Esophagus squamous epithelium (tissue), 5 donors: ENCODE measurements at regions not wholly inside any gene's neighbourhood (a gene's known extent, or its start where the extent isn't known, plus 50 kb on each side); places are given as distances from the start of the nearest gene placed in this dataset.

Experiments used
- DNase-seq: peaks from one replicate; lab custom pipeline; 2025; lab: John Stamatoyannopoulos, UW
- H3K27ac ChIP-seq, 4 donors: fragments of 200-600 bp; sonication (generic); one replicate each; pipeline ENCODE4 v1.5.1; 2016 to 2019; ENCODE audit warnings: mild to moderate bottlenecking in 1 of 4
- H3K27me3 ChIP-seq, 4 donors: fragments of 200-600 bp; sonication (generic); 1 replicate in 3 of 4; 2 replicates in 1 of 4; pipeline versions ENCODE4 v1.5.1 to v1.6.0; 2017 to 2021; ENCODE audit warnings: antibody characterized with exemption in 1 of 4
- H3K36me3 ChIP-seq, 3 donors: fragments of 200-600 bp; sonication (generic); one replicate each; pipeline ENCODE4 v1.5.1; 2016 to 2019
- H3K4me1 ChIP-seq, 3 donors: fragments of 200-600 bp; sonication (generic); one replicate each; pipeline ENCODE4 v1.5.1; 2017 to 2019
- H3K4me3 ChIP-seq, 4 donors: fragments of 200-600 bp; sonication (generic); 1 replicate in 3 of 4; 2 replicates in 1 of 4; pipeline ENCODE4 v1.5.1; 2016 to 2019; ENCODE audit warnings: mild to moderate bottlenecking in 2 of 4, moderate library complexity in 1 of 4
- H3K9me3 ChIP-seq, 3 donors: fragments of 200-600 bp; sonication (generic); one replicate each; pipeline ENCODE4 v1.5.1; 2016 to 2019
- POLR2A ChIP-seq, 4 donors: fragments of 450-650 bp; IDR thresholded peaks; one replicate each; pipeline ENCODE4 v1.6.1; 2017; ENCODE audit warnings: antibody characterized with exemption in 4 of 4, mild to moderate bottlenecking in 4 of 4, moderate library complexity in 3 of 4
- WGBS, 2 donors: methylation state at CpG; one replicate each; pipeline ENCODE4 v1.1.5; 2018; 5-methylcytosine and 5-hydroxymethylcytosine counted together
- intact Hi-C: fragments of 100-400 bp; cut with DNase I; formaldehyde crosslinking; loops from one replicate; pipeline ENCODE4 v1.15.0; 2022
- TF ChIP-seq, protein P1 (sequence below), 6 experiments: fragments of 450-650 bp in 4 of 6; fragments of 200-600 bp in 2 of 6; sonication (generic) in 2 of 6; IDR thresholded peaks; one replicate each; pipeline ENCODE4 v1.5.1; 2016 to 2019; ENCODE audit warnings: antibody characterized with exemption in 6 of 6, mild to moderate bottlenecking in 4 of 6, moderate library complexity in 4 of 6
- donor health status: DM: yes; HTN: yes; CAD: no.

DNA sequence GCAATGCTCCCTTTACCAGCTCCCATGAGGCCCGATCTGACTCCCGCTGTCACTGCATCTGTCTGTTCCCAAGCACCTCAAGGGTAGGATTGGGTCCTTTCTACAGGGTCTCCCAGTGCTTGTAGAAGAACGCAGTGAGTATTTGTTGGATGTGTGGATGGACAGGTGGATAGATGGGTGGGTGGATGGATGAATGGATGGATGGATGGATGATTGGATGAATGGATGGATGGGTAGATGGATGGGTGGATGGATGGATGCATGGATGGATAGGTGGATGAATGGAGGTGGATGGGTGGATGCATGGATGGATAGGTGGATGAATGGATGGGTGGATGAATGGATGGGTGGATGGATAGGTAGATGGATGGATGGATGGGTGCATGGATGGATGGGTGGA lies 91.6 kb downstream of the HS1BP3 start:
- H3K27me3 ChIP-seq = no peaks in the 10 kb centered on the region
- no peak overlapping the region for H3K4me3 ChIP-seq
- TF ChIP-seq, protein P1, sequence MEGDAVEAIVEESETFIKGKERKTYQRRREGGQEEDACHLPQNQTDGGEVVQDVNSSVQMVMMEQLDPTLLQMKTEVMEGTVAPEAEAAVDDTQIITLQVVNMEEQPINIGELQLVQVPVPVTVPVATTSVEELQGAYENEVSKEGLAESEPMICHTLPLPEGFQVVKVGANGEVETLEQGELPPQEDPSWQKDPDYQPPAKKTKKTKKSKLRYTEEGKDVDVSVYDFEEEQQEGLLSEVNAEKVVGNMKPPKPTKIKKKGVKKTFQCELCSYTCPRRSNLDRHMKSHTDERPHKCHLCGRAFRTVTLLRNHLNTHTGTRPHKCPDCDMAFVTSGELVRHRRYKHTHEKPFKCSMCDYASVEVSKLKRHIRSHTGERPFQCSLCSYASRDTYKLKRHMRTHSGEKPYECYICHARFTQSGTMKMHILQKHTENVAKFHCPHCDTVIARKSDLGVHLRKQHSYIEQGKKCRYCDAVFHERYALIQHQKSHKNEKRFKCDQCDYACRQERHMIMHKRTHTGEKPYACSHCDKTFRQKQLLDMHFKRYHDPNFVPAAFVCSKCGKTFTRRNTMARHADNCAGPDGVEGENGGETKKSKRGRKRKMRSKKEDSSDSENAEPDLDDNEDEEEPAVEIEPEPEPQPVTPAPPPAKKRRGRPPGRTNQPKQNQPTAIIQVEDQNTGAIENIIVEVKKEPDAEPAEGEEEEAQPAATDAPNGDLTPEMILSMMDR (IDR thresholded peaks at IDR 0.05) = no peak
- no peak for TF ChIP-seq POLR2A (IDR thresholded peaks at IDR 0.05)
- no peaks in the 10 kb centered on the region for H3K36me3 ChIP-seq
- peaks cover 0 to 35% (median 3%) of the 10 kb centered on the region in 3 donors for H3K4me1 ChIP-seq
- DNase-seq = no peak
- H3K27ac ChIP-seq = no peak overlapping the region
- 70 to 87% methylated on average over 2 to 3 of the region's 3 CpGs for WGBS, 2 donors
- H3K9me3 ChIP-seq = no peaks in the 10 kb centered on the region
- intact Hi-C loops = no loop called here

DNA sequence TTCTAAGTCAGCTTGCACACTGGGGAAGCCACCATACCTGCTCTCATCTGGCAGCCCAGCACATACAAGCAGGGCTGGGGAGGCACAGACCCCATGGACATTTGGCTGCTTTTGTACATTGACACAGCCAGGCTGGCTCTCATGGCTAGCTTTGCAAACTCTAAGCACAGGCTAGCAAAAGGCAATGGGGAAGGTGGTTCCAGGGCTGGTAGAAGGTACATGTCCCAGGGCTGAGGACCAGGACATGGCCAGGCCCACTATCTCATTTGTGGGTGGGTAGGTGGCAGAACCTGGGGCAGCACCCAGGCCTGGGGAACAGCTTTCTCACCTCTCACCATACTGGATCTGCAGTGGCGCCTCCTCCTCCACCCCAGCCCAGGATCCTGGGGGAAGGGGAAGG lies 90.9 kb downstream of the HS1BP3 start:
- WGBS, 2 donors = 40 to 100% methylated on average over 1 of the region's 1 CpG
- H3K4me3 ChIP-seq = no peak overlapping the region
- no peaks in the 10 kb centered on the region for H3K27me3 ChIP-seq
- peaks cover 0 to 36% (median 3%) of the 10 kb centered on the region in 3 donors for H3K4me1 ChIP-seq
- H3K27ac ChIP-seq = no peak overlapping the region
- TF ChIP-seq, protein P1 (IDR thresholded peaks at IDR 0.05) = no peak
- no peak for TF ChIP-seq POLR2A (IDR thresholded peaks at IDR 0.05)
- H3K9me3 ChIP-seq = no peaks in the 10 kb centered on the region
- intact Hi-C loops = no loop called here
- no peak for DNase-seq
- no peaks in the 10 kb centered on the region for H3K36me3 ChIP-seq

DNA sequence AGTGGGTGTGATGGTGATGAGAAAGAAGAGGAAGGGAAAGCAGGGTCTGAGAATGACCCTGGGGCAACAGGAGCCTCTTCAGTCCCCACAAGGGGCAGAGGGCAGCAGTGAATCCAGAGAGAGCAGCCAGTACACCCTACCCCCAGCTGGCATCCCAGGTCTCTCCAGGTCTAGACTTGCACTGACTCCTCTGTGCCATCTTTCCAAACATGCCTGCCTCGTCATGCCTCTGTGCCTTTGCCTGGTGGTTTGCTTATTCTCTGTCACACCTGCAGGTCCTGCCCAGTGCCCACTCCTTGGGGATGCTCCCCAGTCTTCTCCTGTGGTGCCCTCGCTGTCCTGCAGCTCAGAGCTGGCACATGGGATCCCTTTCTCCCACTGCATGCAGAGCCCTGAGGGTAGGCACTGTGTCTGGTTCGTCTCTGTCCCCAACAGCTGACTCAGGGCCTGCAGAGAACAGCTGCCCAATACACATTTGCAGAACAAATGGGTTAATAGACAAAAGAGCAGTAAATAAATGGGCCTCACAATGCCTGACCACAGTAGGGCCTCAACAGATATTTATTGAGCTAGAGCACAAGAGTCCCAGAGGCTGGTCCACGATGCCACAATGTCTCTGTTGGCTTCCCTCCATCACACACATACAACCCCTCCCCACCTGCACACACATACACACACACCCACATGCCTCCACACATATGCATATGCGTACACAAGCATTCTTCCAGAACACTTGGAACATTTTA lies 89.8 kb downstream of the HS1BP3 start:
- H3K27ac ChIP-seq = peak overlapping the region in 1 of 4 donors; percentile 9
- H3K36me3 ChIP-seq = no peaks in the 10 kb centered on the region
- WGBS, 2 donors = 43 to 54% methylated on average over 3 to 4 of the region's 5 CpGs
- DNase-seq = no peak
- no peaks in the 10 kb centered on the region for H3K27me3 ChIP-seq
- TF ChIP-seq POLR2A (IDR thresholded peaks at IDR 0.05) = no peak
- TF ChIP-seq, protein P1 (IDR thresholded peaks at IDR 0.05) = no peak
- no peaks in the 10 kb centered on the region for H3K9me3 ChIP-seq
- H3K4me3 ChIP-seq = no peak overlapping the region
- intact Hi-C loops = no loop called here
- peaks cover 0 to 45% (median 7%) of the 10 kb centered on the region in 3 donors for H3K4me1 ChIP-seq

DNA sequence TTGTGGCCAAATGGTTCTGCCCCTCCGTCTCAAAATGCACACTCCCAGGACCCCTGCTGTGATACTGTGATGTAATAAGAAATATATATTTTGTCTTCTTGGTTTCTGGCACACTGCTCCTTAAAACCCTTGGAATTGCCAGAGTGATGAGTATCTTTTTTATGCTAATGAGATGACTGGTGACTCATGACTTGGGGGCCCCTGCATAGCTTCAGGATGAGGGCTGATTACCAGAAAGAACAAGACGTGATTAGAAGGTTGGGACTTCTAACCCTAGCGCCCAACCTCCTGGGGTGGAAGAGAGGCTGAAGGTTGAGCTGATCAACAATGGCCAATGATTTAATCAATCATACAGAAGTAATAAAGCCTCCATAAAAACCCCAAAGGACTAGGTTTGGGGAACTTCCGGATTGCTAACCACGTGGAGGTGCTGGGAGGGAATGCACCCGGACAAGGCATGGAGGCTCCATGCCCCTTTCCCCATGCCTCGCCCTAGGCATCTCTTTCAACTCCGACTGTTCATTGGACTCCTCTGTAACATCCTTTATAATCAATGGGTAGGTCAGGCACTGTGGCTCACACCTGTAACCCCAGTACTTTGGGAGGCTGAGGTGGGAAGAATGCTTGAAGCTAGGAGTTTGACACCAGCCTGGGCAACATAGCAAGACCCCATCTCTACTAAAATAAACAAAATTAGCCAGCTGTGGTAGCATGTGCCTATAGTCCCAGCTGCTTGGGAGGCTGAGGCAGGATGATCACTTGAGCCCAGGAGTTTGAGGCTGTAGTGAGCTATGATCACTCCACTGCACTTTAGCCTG lies 89.1 kb downstream of the HS1BP3 start:
- WGBS, 2 donors = 53 to 68% methylated on average over 8 of the region's 8 CpGs
- peaks cover 0 to 48% (median 9%) of the 10 kb centered on the region in 3 donors for H3K4me1 ChIP-seq
- H3K9me3 ChIP-seq = no peaks in the 10 kb centered on the region
- no peaks in the 10 kb centered on the region for H3K36me3 ChIP-seq
- H3K4me3 ChIP-seq = no peak overlapping the region
- DNase-seq = no peak
- H3K27ac ChIP-seq = peak overlapping the region in 1 of 4 donors; percentile 9
- TF ChIP-seq POLR2A (IDR thresholded peaks at IDR 0.05) = no peak
- TF ChIP-seq, protein P1 (IDR thresholded peaks at IDR 0.05) = no peak
- H3K27me3 ChIP-seq = no peaks in the 10 kb centered on the region
- intact Hi-C loops = no loop called here
